Astrocyte (in vitro differentiated cells and primary cell): ENCODE measurements at regions not wholly inside any gene's neighbourhood (a gene's known extent, or its start where the extent isn't known, plus 50 kb on each side); places are given as distances from the start of the nearest gene placed in this dataset.

Experiments used
- CTCF ChIP-seq: IDR thresholded peaks from 2 replicates; pipeline ENCODE4 v1.5.1; 2011; ENCODE audit warnings: low read depth, mild to moderate bottlenecking, inconsistent platforms, low read length, moderate library complexity; ENCODE audit not compliant: insufficient read depth
- EZH2 ChIP-seq: IDR thresholded peaks from 2 replicates; pipeline ENCODE4 v1.6.1; 2012; ENCODE audit warnings: mild to moderate bottlenecking, low read length, inconsistent platforms; ENCODE audit not compliant: insufficient read depth

GRCh38 chr7:110157631-110158362 lies 933.1 kb upstream of the LRRN3 start:
- TF ChIP-seq CTCF, result no peak
- TF ChIP-seq EZH2, result no peak
